ENCODE measurements at regions not wholly inside any gene's neighbourhood (a gene's known extent, or its start where the extent isn't known, plus 50 kb on each side); places are given as distances from the start of the nearest gene placed in this dataset.

GRCh38 chr3:127056281-127056680 is 73.4 kb downstream of the PLXNA1 start:
- TF ChIP-seq CTCF (conservative IDR thresholded peaks at IDR 0.05; ENCODE audit: low read depth, low read length) (no peak), EZH2 (IDR thresholded peaks at IDR 0.05; ENCODE audit: borderline replicate concordance, low read depth, low read length, poor library complexity, severe bottlenecking) (no peak)
